Stomach (tissue), 4 donors: ENCODE measurements at regions not wholly inside any gene's neighbourhood (a gene's known extent, or its start where the extent isn't known, plus 50 kb on each side); places are given as distances from the start of the nearest gene placed in this dataset.

Experiments
- CTCF ChIP-seq, 7 experiments: fragments of 450-650 bp in 4 of 7; fragments of 200-600 bp in 3 of 7; sonication (generic) in 3 of 7; IDR thresholded peaks; one replicate each; pipeline ENCODE4 v1.5.1; 2016 to 2019; ENCODE audit warnings: antibody characterized with exemption in 7 of 7, control low read depth in 2 of 7, mild to moderate bottlenecking in 1 of 7
- EP300 ChIP-seq: sonication (generic); formaldehyde crosslinking; IDR thresholded peaks from one replicate; pipeline ENCODE4 v1.6.1; 2017; ENCODE audit warnings: antibody characterized with exemption
- POLR2A ChIP-seq, 4 donors: fragments of 450-650 bp; IDR thresholded peaks; one replicate each; pipeline ENCODE4 v1.6.1; 2016; ENCODE audit warnings: antibody characterized with exemption in 4 of 4, control low read depth in 2 of 4, mild to moderate bottlenecking in 1 of 4, moderate library complexity in 1 of 4
- POLR2AphosphoS5 ChIP-seq, 3 donors: sonication (generic); formaldehyde crosslinking; IDR thresholded peaks; one replicate each; pipeline ENCODE4 v1.6.1; 2016; ENCODE audit warnings: antibody characterized with exemption in 3 of 3

DNA sequence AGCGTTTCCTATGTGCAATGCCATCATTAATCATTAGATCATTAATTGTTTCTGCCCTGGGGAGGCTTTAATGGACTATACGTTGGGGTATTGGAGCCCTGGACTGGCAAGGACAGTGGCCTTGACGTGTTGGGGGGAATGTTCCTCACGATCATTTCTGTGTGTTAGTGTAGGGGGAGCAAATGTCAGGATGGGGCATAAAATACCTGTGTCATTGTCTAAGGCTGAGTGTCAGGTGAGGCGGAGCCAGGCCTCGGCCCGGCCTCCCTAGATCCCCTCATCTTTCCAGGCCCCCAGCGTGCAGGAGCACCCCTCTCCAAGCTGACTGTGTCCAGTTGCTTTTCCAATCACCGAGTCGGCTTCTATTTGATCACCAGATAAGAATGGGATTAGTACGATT lies 346.4 kb upstream of the SHH start:
- no peak for TF ChIP-seq CTCF (IDR thresholded peaks at IDR 0.05)
- TF ChIP-seq POLR2AphosphoS5 (IDR thresholded peaks at IDR 0.05), result no peak
- TF ChIP-seq POLR2A (IDR thresholded peaks at IDR 0.05), result no peak
- TF ChIP-seq EP300, result no peak
